GM10266 (cell line): ENCODE measurements at regions not wholly inside any gene's neighbourhood (a gene's known extent, or its start where the extent isn't known, plus 50 kb on each side); places are given as distances from the start of the nearest gene placed in this dataset.
"Not testable (repeated sequence)": the region's sequence is repeated elsewhere in the genome, so short reads cannot be mapped to it uniquely, and the experiment has no call there.

Experiments used
- DNase-seq: peaks from one replicate; pipeline ENCODE4 v3.0.0; 2012; ENCODE audit errors: extremely low spot score
- CTCF ChIP-seq: IDR thresholded peaks from 2 replicates; pipeline ENCODE4 v1.5.1; 2012; ENCODE audit warnings: mild to moderate bottlenecking, low read depth; ENCODE audit not compliant: control insufficient read depth, insufficient read depth; ENCODE audit errors: missing control alignments

GRCh38 chr20:43331906-43332305, 125.8 kb upstream of the SRSF6 start:
- no peak for TF ChIP-seq CTCF
- DNase-seq: no peak

GRCh38 chr20:43328697-43329096, 129.0 kb upstream of the SRSF6 start:
- no peak for DNase-seq
- TF ChIP-seq CTCF: no peak

- DNase-seq: not testable (repeated sequence)
Observed at GRCh38 chr20:43327234-43327633, 130.5 kb upstream of the SRSF6 start.

GRCh38 chr20:43325926-43326325, 131.8 kb upstream of the SRSF6 start:
- no peak for TF ChIP-seq CTCF
- DNase-seq: no peak

- no peak for TF ChIP-seq CTCF
- no peak for DNase-seq
Observed at GRCh38 chr20:43323592-43323991, 133.9 kb upstream of the PTPRT start.

- DNase-seq: no peak
- TF ChIP-seq CTCF: no peak
Observed at GRCh38 chr20:43322851-43323250, 133.1 kb upstream of the PTPRT start.

GRCh38 chr20:43320536-43320935, 130.8 kb upstream of the PTPRT start:
- DNase-seq: no peak
- TF ChIP-seq CTCF: no peak

- DNase-seq: no peak
- TF ChIP-seq CTCF: no peak
Observed at GRCh38 chr20:43318755-43319297, 129.1 kb upstream of the PTPRT start.
